ENCODE measurements at regions not wholly inside any gene's neighbourhood (a gene's known extent, or its start where the extent isn't known, plus 50 kb on each side); places are given as distances from the start of the nearest gene placed in this dataset.
"Not testable (repeated sequence)": the region's sequence is repeated elsewhere in the genome, so short reads cannot be mapped to it uniquely, and the experiment has no call there.

GRCh38 chr2:95670686-95671085, 78.9 kb downstream of the TRIM43 start:
- ChIA-PET POLR2A (no interaction called here), CTCF (no interaction called here)
- TF ChIP-seq CTCF (IDR thresholded peaks at IDR 0.05; ENCODE audit: extremely low read depth in 1 of 2, insufficient read depth in 1 of 2, low read depth in 1 of 2, low read length in 2 of 2), result no peak
- TF ChIP-seq POLR2AphosphoS5 (IDR thresholded peaks at IDR 0.05; ENCODE audit: insufficient read depth, low read depth, low read length), result no peak
- no peak for TF ChIP-seq GATA2 (IDR thresholded peaks at IDR 0.05; ENCODE audit: insufficient read depth, insufficient read length, low read depth, low read length)
- no peak for TF ChIP-seq FOS (IDR thresholded peaks at IDR 0.05; ENCODE audit: borderline replicate concordance, insufficient read depth, low read length)
- TF ChIP-seq MAX (IDR thresholded peaks at IDR 0.05; ENCODE audit: insufficient read depth, insufficient read length), result no peak
- no peak for TF ChIP-seq JUN (IDR thresholded peaks at IDR 0.05; ENCODE audit: borderline replicate concordance, insufficient read depth, insufficient read length, low read depth)
- TF ChIP-seq MYC (IDR thresholded peaks at IDR 0.05; ENCODE audit: low read depth, low read length), result no peak
- no peak for TF ChIP-seq EZH2 (IDR thresholded peaks at IDR 0.05; ENCODE audit: borderline replicate concordance, low read depth, low read length, severe bottlenecking)
- TF ChIP-seq POLR2A (IDR thresholded peaks at IDR 0.05; ENCODE audit: low read depth, low read length), result no peak
- Histone ChIP-seq H2AFZ (ENCODE audit: low read depth, low read length) (no peak overlapping the region), H3K27ac (ENCODE audit: insufficient read depth, low read depth, low read length) (no peak overlapping the region), H3K27me3 (ENCODE audit: control insufficient read depth in 2 of 2, insufficient read depth in 2 of 2, low read length in 2 of 2) (peaks cover 3 to 10% of the 10 kb centered on the region in 2 experiments), H3K36me3 (ENCODE audit: control insufficient read depth in 2 of 2, extremely low read depth in 1 of 2, insufficient read depth in 2 of 2, low read length in 2 of 2) (no peaks in the 10 kb centered on the region), H4K20me1 (replicated peaks; ENCODE audit: control insufficient read depth, extremely low read depth, insufficient read depth, low read length) (no peaks in the 10 kb centered on the region), H3K9me1 (replicated peaks; ENCODE audit: control insufficient read depth, extremely low read depth, insufficient read depth, low read length) (no peaks in the 10 kb centered on the region), H3K79me2 (ENCODE audit: control insufficient read depth, insufficient read depth, low read length) (no peaks in the 10 kb centered on the region), H3K9me3 (replicated peaks; ENCODE audit: control insufficient read depth, insufficient read depth, low read length) (no peaks in the 10 kb centered on the region), H3K9ac (replicated peaks; ENCODE audit: extremely low read depth, insufficient read depth, low read length) (no peak overlapping the region), H3K4me3 (replicated peaks in 1 of 3; ENCODE audit: insufficient read depth in 1 of 3, low read depth in 1 of 3, low read length in 3 of 3) (no peak overlapping the region), H3K4me1 (ENCODE audit: control insufficient read depth, extremely low read depth, insufficient read depth, low read length) (no peaks in the 10 kb centered on the region), H3K4me2 (ENCODE audit: insufficient read depth, low read length) (no peak overlapping the region)
- dilution Hi-C loops (cut with MboI; ENCODE audit: extremely low pct_ligation_motif_present, low sequenced_read_pairs) (no loop called here), intact Hi-C loops (cut with micrococcal nuclease) (no loop called here)
- no TSS peak for BruUV-seq (replicated peaks)
- FAIRE-seq, result peak; percentile 15
- no peak for DNase-seq (ENCODE audit: low read depth, low spot score)

GRCh38 chr2:95671171-95671570, 79.4 kb downstream of the TRIM43 start:
- FAIRE-seq; H3K79me2 ChIP-seq (ENCODE audit: control insufficient read depth, insufficient read depth, low read length); dilution Hi-C loops (cut with MboI; ENCODE audit: extremely low pct_ligation_motif_present, low sequenced_read_pairs); H4K20me1 ChIP-seq (replicated peaks; ENCODE audit: control insufficient read depth, extremely low read depth, insufficient read depth, low read length); H3K27ac ChIP-seq (ENCODE audit: insufficient read depth, low read depth, low read length); DNase-seq (ENCODE audit: low read depth, low spot score); intact Hi-C loops (cut with micrococcal nuclease); H3K9ac ChIP-seq (replicated peaks; ENCODE audit: extremely low read depth, insufficient read depth, low read length); H3K9me1 ChIP-seq (replicated peaks; ENCODE audit: control insufficient read depth, extremely low read depth, insufficient read depth, low read length); H3K4me2 ChIP-seq (ENCODE audit: insufficient read depth, low read length); BruUV-seq (replicated peaks); H3K36me3 ChIP-seq (ENCODE audit: control insufficient read depth in 2 of 2, extremely low read depth in 1 of 2, insufficient read depth in 2 of 2, low read length in 2 of 2); H2AFZ ChIP-seq (ENCODE audit: low read depth, low read length); CTCF ChIA-PET; H3K4me1 ChIP-seq (ENCODE audit: control insufficient read depth, extremely low read depth, insufficient read depth, low read length); H3K9me3 ChIP-seq (replicated peaks; ENCODE audit: control insufficient read depth, insufficient read depth, low read length); POLR2A ChIA-PET; H3K4me3 ChIP-seq (replicated peaks in 1 of 3; ENCODE audit: insufficient read depth in 1 of 3, low read depth in 1 of 3, low read length in 3 of 3): not testable (repeated sequence)
- H3K27me3 ChIP-seq (ENCODE audit: control insufficient read depth in 2 of 2, insufficient read depth in 2 of 2, low read length in 2 of 2), result peaks cover 3 to 10% of the 10 kb centered on the region in 2 experiments

- H3K4me1 ChIP-seq (ENCODE audit: control insufficient read depth, extremely low read depth, insufficient read depth, low read length); intact Hi-C loops (cut with micrococcal nuclease); DNase-seq (ENCODE audit: low read depth, low spot score); dilution Hi-C loops (cut with MboI; ENCODE audit: extremely low pct_ligation_motif_present, low sequenced_read_pairs); H4K20me1 ChIP-seq (replicated peaks; ENCODE audit: control insufficient read depth, extremely low read depth, insufficient read depth, low read length); BruUV-seq (replicated peaks); FAIRE-seq; H3K4me3 ChIP-seq (replicated peaks in 1 of 3; ENCODE audit: insufficient read depth in 1 of 3, low read depth in 1 of 3, low read length in 3 of 3); POLR2A ChIA-PET; H3K9me1 ChIP-seq (replicated peaks; ENCODE audit: control insufficient read depth, extremely low read depth, insufficient read depth, low read length); H3K79me2 ChIP-seq (ENCODE audit: control insufficient read depth, insufficient read depth, low read length); H3K36me3 ChIP-seq (ENCODE audit: control insufficient read depth in 2 of 2, extremely low read depth in 1 of 2, insufficient read depth in 2 of 2, low read length in 2 of 2); H3K4me2 ChIP-seq (ENCODE audit: insufficient read depth, low read length); H3K9ac ChIP-seq (replicated peaks; ENCODE audit: extremely low read depth, insufficient read depth, low read length); H3K27ac ChIP-seq (ENCODE audit: insufficient read depth, low read depth, low read length); H3K9me3 ChIP-seq (replicated peaks; ENCODE audit: control insufficient read depth, insufficient read depth, low read length); H2AFZ ChIP-seq (ENCODE audit: low read depth, low read length); CTCF ChIA-PET: not testable (repeated sequence)
- H3K27me3 ChIP-seq (ENCODE audit: control insufficient read depth in 2 of 2, insufficient read depth in 2 of 2, low read length in 2 of 2), result peaks cover 3 to 10% of the 10 kb centered on the region in 2 experiments
Observed at GRCh38 chr2:95671992-95672391, 80.2 kb downstream of the TRIM43 start.

Data from endothelial cell of umbilical vein (primary cell).